HG03045 (cell line): ENCODE measurements at regions not wholly inside any gene's neighbourhood (a gene's known extent, or its start where the extent isn't known, plus 50 kb on each side); places are given as distances from the start of the nearest gene placed in this dataset.

Source experiments
- ATAC-seq: cut with Tn5 transposase; IDR thresholded peaks from one replicate; pipeline ENCODE4 v1.9.1; 2021; ENCODE audit warnings: mild to moderate bottlenecking, moderate library complexity; ENCODE audit not compliant: unreplicated experiment

GRCh38 chr13:79090552-79091124 is 315.4 kb downstream of the RBM26 start:
- ATAC-seq, result no peak

- ATAC-seq, result no peak
Measured at GRCh38 chr13:79084802-79085424, 321.1 kb downstream of the RBM26 start.

GRCh38 chr13:79081942-79082341 is 324.1 kb downstream of the RBM26 start:
- ATAC-seq, result no peak

GRCh38 chr13:79079351-79079839 is 326.7 kb downstream of the RBM26 start:
- no peak for ATAC-seq

GRCh38 chr13:79075703-79076102 is 330.4 kb downstream of the RBM26 start:
- no peak for ATAC-seq

GRCh38 chr13:79070343-79070974 is 335.6 kb downstream of the RBM26 start:
- ATAC-seq, result no peak

GRCh38 chr13:79062291-79062690 is 343.8 kb downstream of the RBM26 start:
- no peak for ATAC-seq

- ATAC-seq, result no peak
Measured at GRCh38 chr13:79060216-79060615, 345.8 kb downstream of the RBM26 start.

- no peak for ATAC-seq
Measured at GRCh38 chr13:79056706-79057105, 349.3 kb downstream of the RBM26 start.

- ATAC-seq, result no peak
Measured at GRCh38 chr13:79051472-79051871, 354.6 kb downstream of the RBM26 start.

- no peak for ATAC-seq
Measured at GRCh38 chr13:79044415-79044814, 361.6 kb downstream of the RBM26 start.

GRCh38 chr13:79043208-79043607 is 362.8 kb downstream of the RBM26 start:
- ATAC-seq, result no peak

GRCh38 chr13:79037197-79037596 is 368.9 kb downstream of the RBM26 start:
- no peak for ATAC-seq

GRCh38 chr13:79034341-79034740 is 371.7 kb downstream of the RBM26 start:
- ATAC-seq, result no peak

GRCh38 chr13:79030513-79030912 is 371.6 kb upstream of the OBI1 start:
- ATAC-seq, result no peak

- ATAC-seq, result no peak
Measured at GRCh38 chr13:79018166-79018565, 359.2 kb upstream of the OBI1 start.

- no peak for ATAC-seq
Measured at GRCh38 chr13:79011179-79011578, 352.2 kb upstream of the OBI1 start.

GRCh38 chr13:79003989-79004898 is 345.3 kb upstream of the OBI1 start:
- ATAC-seq, result no peak

- ATAC-seq, result no peak
Measured at GRCh38 chr13:78999494-78999893, 340.5 kb upstream of the OBI1 start.

- ATAC-seq, result no peak
Measured at GRCh38 chr13:78998630-78999315, 339.8 kb upstream of the OBI1 start.
